ENCODE measurements at regions not wholly inside any gene's neighbourhood (a gene's known extent, or its start where the extent isn't known, plus 50 kb on each side); places are given as distances from the start of the nearest gene placed in this dataset.

GRCh38 chr7:34309584-34309983 is 348.4 kb upstream of the NPSR1 start:
- no peak for DNase-seq
- no peaks in the 10 kb centered on the region for H3K36me3 Mint-ChIP-seq
- Histone ChIP-seq H2AFZ (ENCODE audit: insufficient read depth, low read depth, low read length, poor library complexity, severe bottlenecking) (no peak overlapping the region), H3K4me3 (replicated peaks in 1 of 3; ENCODE audit: low read depth in 2 of 3, low read length in 3 of 3) (no peak overlapping the region), H3K27ac (ENCODE audit: low read depth in 1 of 2, low read length in 2 of 2) (no peak overlapping the region), H3K4me2 (replicated peaks; ENCODE audit: extremely low read depth, low read length, poor library complexity, severe bottlenecking) (no peak overlapping the region), H3K36me3 (replicated peaks in 1 of 2; ENCODE audit: control insufficient read depth in 1 of 2, insufficient read depth in 2 of 2, low read length in 2 of 2) (no peaks in the 10 kb centered on the region), H3K4me1 (ENCODE audit: control insufficient read depth in 1 of 2, insufficient read depth in 2 of 2, low read length in 2 of 2) (no peaks in the 10 kb centered on the region), H3K9me3 (replicated peaks in 1 of 2; ENCODE audit: control insufficient read depth in 1 of 2, insufficient read depth in 1 of 2, low read length in 2 of 2) (peaks cover 6 to 9% of the 10 kb centered on the region in 2 donors), H3K79me2 (ENCODE audit: insufficient read depth, low read length) (no peaks in the 10 kb centered on the region), H3K9ac (ENCODE audit: insufficient read depth, low read length, poor library complexity, severe bottlenecking) (no peak overlapping the region), H3K27me3 (ENCODE audit: control insufficient read depth in 2 of 2, insufficient read depth in 2 of 2, low read length in 2 of 2) (no peaks in the 10 kb centered on the region), H4K20me1 (ENCODE audit: insufficient read depth, low read length) (no peaks in the 10 kb centered on the region)
- H3K27me3 Mint-ChIP-seq (ENCODE audit: low read depth in 3 of 3): peaks cover 0 to 2% (median 0%) of the 10 kb centered on the region in 3 donors
- no peak overlapping the region for H3K27ac Mint-ChIP-seq
- 97% methylated on average over 9 of the region's 19 CpGs for WGBS (ENCODE audit: insufficient coverage)
- intact Hi-C loops (cut with micrococcal nuclease): no loop called here
- H3K9me3 Mint-ChIP-seq: peaks cover 2 to 21% (median 12%) of the 10 kb centered on the region in 7 donors
- TF ChIP-seq, protein P1, sequence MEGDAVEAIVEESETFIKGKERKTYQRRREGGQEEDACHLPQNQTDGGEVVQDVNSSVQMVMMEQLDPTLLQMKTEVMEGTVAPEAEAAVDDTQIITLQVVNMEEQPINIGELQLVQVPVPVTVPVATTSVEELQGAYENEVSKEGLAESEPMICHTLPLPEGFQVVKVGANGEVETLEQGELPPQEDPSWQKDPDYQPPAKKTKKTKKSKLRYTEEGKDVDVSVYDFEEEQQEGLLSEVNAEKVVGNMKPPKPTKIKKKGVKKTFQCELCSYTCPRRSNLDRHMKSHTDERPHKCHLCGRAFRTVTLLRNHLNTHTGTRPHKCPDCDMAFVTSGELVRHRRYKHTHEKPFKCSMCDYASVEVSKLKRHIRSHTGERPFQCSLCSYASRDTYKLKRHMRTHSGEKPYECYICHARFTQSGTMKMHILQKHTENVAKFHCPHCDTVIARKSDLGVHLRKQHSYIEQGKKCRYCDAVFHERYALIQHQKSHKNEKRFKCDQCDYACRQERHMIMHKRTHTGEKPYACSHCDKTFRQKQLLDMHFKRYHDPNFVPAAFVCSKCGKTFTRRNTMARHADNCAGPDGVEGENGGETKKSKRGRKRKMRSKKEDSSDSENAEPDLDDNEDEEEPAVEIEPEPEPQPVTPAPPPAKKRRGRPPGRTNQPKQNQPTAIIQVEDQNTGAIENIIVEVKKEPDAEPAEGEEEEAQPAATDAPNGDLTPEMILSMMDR (IDR thresholded peaks at IDR 0.05): no peak
- no peak overlapping the region for H3K4me3 Mint-ChIP-seq
- no peaks in the 10 kb centered on the region for H3K4me1 Mint-ChIP-seq

DNA sequence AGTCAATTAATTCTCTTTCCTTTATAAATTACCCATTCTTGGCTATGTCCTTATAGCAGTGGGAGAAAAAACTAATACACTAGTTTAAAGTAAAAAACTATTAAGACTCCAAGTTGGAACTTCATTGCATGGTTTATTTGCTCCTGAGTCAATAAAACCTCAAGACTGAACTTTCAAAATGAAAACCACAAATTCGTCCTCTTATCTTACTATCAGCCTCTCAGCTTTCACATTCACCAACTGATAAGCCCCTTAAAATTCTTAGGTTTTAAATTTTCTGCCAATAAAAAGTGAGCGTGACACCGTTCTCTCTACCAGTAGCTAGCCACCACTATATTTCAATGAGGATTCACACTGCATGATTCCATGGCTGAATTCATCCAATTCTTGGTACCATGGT is 346.4 kb upstream of the NPSR1 start:
- H3K36me3 ChIP-seq (replicated peaks in 1 of 2; ENCODE audit: control insufficient read depth in 1 of 2, insufficient read depth in 2 of 2, low read length in 2 of 2): no peaks in the 10 kb centered on the region
- H3K27ac Mint-ChIP-seq: no peak overlapping the region
- no peaks in the 10 kb centered on the region for H4K20me1 ChIP-seq (ENCODE audit: insufficient read depth, low read length)
- DNase-seq: no peak
- H3K9me3 Mint-ChIP-seq: peaks cover 2 to 20% (median 12%) of the 10 kb centered on the region in 7 donors
- no peak overlapping the region for H3K27ac ChIP-seq (ENCODE audit: low read depth in 1 of 2, low read length in 2 of 2)
- no peak overlapping the region for H3K9ac ChIP-seq (ENCODE audit: insufficient read depth, low read length, poor library complexity, severe bottlenecking)
- no peak overlapping the region for H3K4me3 Mint-ChIP-seq
- no peaks in the 10 kb centered on the region for H3K36me3 Mint-ChIP-seq
- H3K79me2 ChIP-seq (ENCODE audit: insufficient read depth, low read length): no peaks in the 10 kb centered on the region
- H3K4me1 Mint-ChIP-seq: no peaks in the 10 kb centered on the region
- no peak overlapping the region for H3K4me3 ChIP-seq (replicated peaks in 1 of 3; ENCODE audit: low read depth in 2 of 3, low read length in 3 of 3)
- H3K27me3 Mint-ChIP-seq (ENCODE audit: low read depth in 3 of 3): no peaks in the 10 kb centered on the region
- H3K9me3 ChIP-seq (replicated peaks in 1 of 2; ENCODE audit: control insufficient read depth in 1 of 2, insufficient read depth in 1 of 2, low read length in 2 of 2): peaks cover 6 to 9% of the 10 kb centered on the region in 2 donors
- no peaks in the 10 kb centered on the region for H3K27me3 ChIP-seq (ENCODE audit: control insufficient read depth in 2 of 2, insufficient read depth in 2 of 2, low read length in 2 of 2)
- H3K4me1 ChIP-seq (ENCODE audit: control insufficient read depth in 1 of 2, insufficient read depth in 2 of 2, low read length in 2 of 2): no peaks in the 10 kb centered on the region
- WGBS (ENCODE audit: insufficient coverage): 72% methylated on average over 3 of the region's 3 CpGs
- no peak overlapping the region for H3K4me2 ChIP-seq (replicated peaks; ENCODE audit: extremely low read depth, low read length, poor library complexity, severe bottlenecking)
- no peak overlapping the region for H2AFZ ChIP-seq (ENCODE audit: insufficient read depth, low read depth, low read length, poor library complexity, severe bottlenecking)
- TF ChIP-seq, protein P1 (IDR thresholded peaks at IDR 0.05): no peak
- intact Hi-C loops (cut with micrococcal nuclease): no loop called here
